Coronary artery (tissue), 2 donors: ENCODE measurements at regions not wholly inside any gene's neighbourhood (a gene's known extent, or its start where the extent isn't known, plus 50 kb on each side); places are given as distances from the start of the nearest gene placed in this dataset.

Experiments
- DNase-seq: peaks from one replicate; pipeline ENCODE4 v3.0.0-alpha.2; 2017; ENCODE audit warnings: low spot score
- H3K27ac ChIP-seq, 2 donors: fragments of 200-600 bp; sonication (generic); one replicate each; pipeline ENCODE4 v1.5.1; 2016 to 2019
- H3K4me3 ChIP-seq: fragments of 200-600 bp; sonication (generic); 2 replicates; pipeline ENCODE4 v1.5.1; 2016; ENCODE audit warnings: mild to moderate bottlenecking, moderate library complexity
- CTCF ChIP-seq: fragments of 200-600 bp; sonication (generic); IDR thresholded peaks from one replicate; pipeline ENCODE4 v1.5.1; 2019; ENCODE audit warnings: antibody characterized with exemption

GRCh38 chr6:97401533-97401932, 118.5 kb upstream of the MMS22L start:
- no peak overlapping the region for H3K27ac ChIP-seq
- DNase-seq, result no peak
- H3K4me3 ChIP-seq, result no peak overlapping the region
- TF ChIP-seq CTCF, result no peak

- no peak for DNase-seq
- H3K4me3 ChIP-seq, result no peak overlapping the region
- no peak for TF ChIP-seq CTCF
- H3K27ac ChIP-seq, result no peak overlapping the region
Measured at GRCh38 chr6:97405818-97406409, 122.9 kb upstream of the MMS22L start.

DNA sequence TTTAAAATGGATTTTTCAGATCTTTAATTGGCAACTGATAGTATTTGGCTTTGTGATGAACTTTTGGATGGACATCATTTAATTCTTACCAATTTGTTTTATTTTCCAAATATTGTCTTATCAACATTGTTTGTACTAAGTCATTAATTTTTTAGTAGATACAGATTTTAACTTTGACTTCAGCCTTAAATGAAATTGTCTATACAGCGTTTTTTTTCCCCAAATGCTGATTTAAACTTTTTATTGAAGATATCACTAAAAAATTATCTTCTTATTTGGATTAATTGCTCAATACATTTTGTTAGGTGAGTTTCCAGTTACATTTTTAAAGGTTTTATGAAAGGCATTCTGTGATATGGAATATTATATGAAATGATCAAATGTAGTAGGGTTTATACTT, 123.6 kb upstream of the MMS22L start:
- no peak overlapping the region for H3K27ac ChIP-seq
- TF ChIP-seq CTCF, result no peak
- no peak overlapping the region for H3K4me3 ChIP-seq
- no peak for DNase-seq

- no peak for TF ChIP-seq CTCF
- no peak overlapping the region for H3K27ac ChIP-seq
- H3K4me3 ChIP-seq, result no peak overlapping the region
- DNase-seq, result no peak
Measured at GRCh38 chr6:97411610-97412009, 128.6 kb upstream of the MMS22L start.

DNA sequence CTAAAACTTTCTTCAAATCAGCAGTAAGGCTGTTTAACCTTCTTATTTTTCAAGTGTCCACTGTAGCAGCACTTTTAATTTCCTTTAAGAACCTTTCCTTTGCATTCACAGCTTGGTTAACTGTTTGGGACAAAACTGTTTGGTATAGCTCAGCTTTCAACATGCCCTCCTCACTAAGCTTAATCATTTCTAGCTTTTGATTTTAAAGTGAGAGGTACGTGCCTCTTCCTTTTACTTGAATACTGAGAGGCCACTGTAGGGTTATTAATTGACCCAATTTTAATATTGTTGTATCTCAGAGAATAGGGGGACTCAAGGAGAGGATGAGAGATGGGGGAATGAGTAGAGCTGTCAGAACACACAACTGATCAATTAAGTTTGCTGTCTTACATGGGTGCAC, 129.5 kb upstream of the MMS22L start:
- TF ChIP-seq CTCF, result no peak
- no peak overlapping the region for H3K27ac ChIP-seq
- no peak overlapping the region for H3K4me3 ChIP-seq
- no peak for DNase-seq

DNA sequence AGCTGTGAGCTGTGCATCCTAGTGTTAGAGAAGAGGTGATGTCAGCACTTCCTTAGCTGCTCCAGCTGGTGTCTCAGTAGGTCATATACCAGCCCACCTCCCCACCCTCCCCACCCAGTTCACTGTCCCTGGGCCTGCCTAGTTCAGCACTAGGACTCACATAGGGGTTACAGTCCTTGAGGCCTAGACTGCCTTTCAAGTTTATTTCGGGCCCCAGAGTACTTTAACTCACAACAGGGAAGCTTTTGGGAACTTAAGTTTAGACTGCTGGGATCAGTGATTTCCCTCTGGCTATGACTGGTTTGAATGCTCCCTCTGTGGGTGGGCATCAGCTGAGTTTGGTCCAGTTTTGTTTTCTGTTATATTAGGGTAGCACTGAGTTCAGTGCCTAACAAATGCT, 139.2 kb upstream of the MMS22L start:
- TF ChIP-seq CTCF, result no peak
- no peak for DNase-seq
- H3K4me3 ChIP-seq, result no peak overlapping the region
- no peak overlapping the region for H3K27ac ChIP-seq

- no peak overlapping the region for H3K4me3 ChIP-seq
- no peak for DNase-seq
- no peak for TF ChIP-seq CTCF
- H3K27ac ChIP-seq, result no peak overlapping the region
Measured at GRCh38 chr6:97423190-97423589, 140.2 kb upstream of the MMS22L start.
